Ectodermal cell (in vitro differentiated cells): ENCODE measurements at regions not wholly inside any gene's neighbourhood (a gene's known extent, or its start where the extent isn't known, plus 50 kb on each side); places are given as distances from the start of the nearest gene placed in this dataset.

Experiments used
- H3K27ac ChIP-seq: 2 replicates; pipeline ENCODE4 v1.7.0; 2013; ENCODE audit warnings: mild to moderate bottlenecking, low read depth, low read length; ENCODE audit not compliant: insufficient read depth, poor library complexity, severe bottlenecking
- H3K27me3 ChIP-seq: 2 replicates; pipeline ENCODE4 v1.7.0; 2013; ENCODE audit warnings: mild to moderate bottlenecking, low read length; ENCODE audit not compliant: insufficient read depth, control insufficient read depth, poor library complexity, severe bottlenecking
- H3K36me3 ChIP-seq: one replicate; pipeline ENCODE4 v1.7.0; 2013; ENCODE audit warnings: low read length; ENCODE audit not compliant: control insufficient read depth, insufficient read depth
- H3K4me1 ChIP-seq: one replicate; pipeline ENCODE4 v1.7.0; 2013; ENCODE audit warnings: low read length; ENCODE audit not compliant: control insufficient read depth, insufficient read depth
- H3K4me3 ChIP-seq: 2 replicates; pipeline ENCODE4 v1.7.0; 2013; ENCODE audit warnings: low read depth, low read length, control low read depth; ENCODE audit not compliant: insufficient read depth
- H3K9me3 ChIP-seq: 2 replicates; pipeline ENCODE4 v1.7.0; 2013; ENCODE audit warnings: mild to moderate bottlenecking, low read length, moderate library complexity; ENCODE audit not compliant: control insufficient read depth
- WGBS, 2 experiments: methylation state at CpG; one replicate each; pipeline ENCODE4 v1.1.7; 2013; ENCODE audit warnings: missing lambda C conversion rate in 2 of 2; 5-methylcytosine and 5-hydroxymethylcytosine counted together

- Histone ChIP-seq H3K4me3 (no peak overlapping the region), H3K9me3 (no peaks in the 10 kb centered on the region), H3K27me3 (peaks cover 5% of the 10 kb centered on the region), H3K36me3 (no peaks in the 10 kb centered on the region), H3K27ac (no peak overlapping the region), H3K4me1 (peaks cover 6% of the 10 kb centered on the region)
- WGBS, 2 experiments = 86 to 89% methylated on average over 17 of the region's 17 CpGs
Measured at GRCh38 chr1:10938741-10939417, 73.6 kb upstream of the TARDBP start.

DNA sequence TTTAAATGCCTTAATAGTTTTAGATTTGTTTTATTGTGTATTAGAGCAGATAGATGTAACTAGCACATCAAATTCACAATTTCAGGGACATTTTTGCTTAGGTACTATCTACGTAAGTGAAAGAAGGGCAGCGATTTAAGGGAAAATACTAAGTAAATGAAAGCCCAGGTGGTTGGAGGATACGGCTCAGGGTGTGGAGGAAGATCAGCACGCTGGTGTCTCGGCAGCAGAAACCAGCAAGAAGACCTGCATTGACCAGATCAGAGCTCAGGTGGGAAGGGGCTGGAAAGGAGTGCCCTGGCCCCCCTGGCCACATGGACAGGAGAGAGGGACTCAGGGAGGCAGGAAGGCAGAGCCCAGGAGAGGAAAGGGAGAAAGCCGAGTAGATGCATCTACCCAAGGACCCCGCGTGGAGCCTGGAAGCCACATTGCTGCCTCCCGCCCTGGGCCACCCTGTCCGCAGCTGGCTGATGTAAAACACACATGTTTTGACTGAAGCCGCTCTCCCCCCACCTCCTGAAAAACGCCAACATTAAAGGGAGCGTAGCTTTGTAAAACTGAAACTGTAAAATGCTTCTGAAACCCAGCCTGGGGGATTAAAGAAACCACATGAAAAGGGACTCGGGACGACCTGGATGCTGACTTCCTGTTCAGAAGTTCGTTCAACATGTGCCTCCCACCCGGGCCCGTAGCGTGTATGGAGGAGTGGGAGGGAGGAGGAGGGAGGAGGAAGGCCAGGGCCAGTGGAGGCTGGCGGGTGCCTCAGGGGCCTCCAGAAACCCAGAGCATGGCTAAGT lies 72.6 kb upstream of the TARDBP start:
- Histone ChIP-seq H3K4me1 (peaks cover 6% of the 10 kb centered on the region), H3K4me3 (no peak overlapping the region), H3K36me3 (no peaks in the 10 kb centered on the region), H3K9me3 (no peaks in the 10 kb centered on the region), H3K27me3 (peaks cover 5% of the 10 kb centered on the region), H3K27ac (no peak overlapping the region)
- WGBS, 2 experiments = 86 to 87% methylated on average over 20 of the region's 20 CpGs

- Histone ChIP-seq H3K27ac (no peak overlapping the region), H3K27me3 (peaks cover 5% of the 10 kb centered on the region), H3K4me1 (peaks cover 6% of the 10 kb centered on the region), H3K4me3 (no peak overlapping the region), H3K9me3 (no peaks in the 10 kb centered on the region), H3K36me3 (no peaks in the 10 kb centered on the region)
- WGBS, 2 experiments = 91 to 93% methylated on average over 5 of the region's 5 CpGs
Measured at GRCh38 chr1:10940451-10940804, 72.0 kb upstream of the TARDBP start.

DNA sequence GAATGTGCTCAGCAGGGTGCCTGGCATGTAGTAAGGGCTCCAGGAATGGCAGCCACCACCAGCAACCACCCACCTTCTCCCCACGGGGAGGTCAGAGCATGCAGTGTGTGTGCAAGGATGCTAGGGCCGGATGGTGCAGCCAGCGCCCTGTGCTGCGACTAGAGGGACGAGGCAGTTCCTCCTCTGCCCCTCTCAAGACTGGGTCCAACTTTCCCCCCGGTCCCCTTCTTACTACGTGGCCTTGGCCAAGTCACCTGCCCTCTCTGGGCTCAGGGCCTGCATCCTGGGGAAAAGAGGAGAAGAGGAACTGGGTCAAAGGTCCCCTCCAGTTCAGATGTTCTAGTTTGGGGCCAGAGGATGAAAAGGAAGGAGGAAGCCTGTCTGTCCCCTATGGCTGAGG lies 71.6 kb upstream of the TARDBP start:
- peaks cover 5% of the 10 kb centered on the region for H3K27me3 ChIP-seq
- no peak overlapping the region for H3K4me3 ChIP-seq
- H3K9me3 ChIP-seq = no peaks in the 10 kb centered on the region
- no peaks in the 10 kb centered on the region for H3K36me3 ChIP-seq
- WGBS, 2 experiments = 96 to 97% methylated on average over 7 of the region's 7 CpGs
- peaks cover 6% of the 10 kb centered on the region for H3K4me1 ChIP-seq
- H3K27ac ChIP-seq = no peak overlapping the region

GRCh38 chr1:10941891-10942541 lies 70.4 kb upstream of the TARDBP start:
- H3K4me3 ChIP-seq = no peak overlapping the region
- no peaks in the 10 kb centered on the region for H3K36me3 ChIP-seq
- H3K9me3 ChIP-seq = no peaks in the 10 kb centered on the region
- no peak overlapping the region for H3K27ac ChIP-seq
- 10 to 12% methylated on average over 20 to 21 of the region's 21 CpGs for WGBS, 2 experiments
- H3K4me1 ChIP-seq = peaks cover 6% of the 10 kb centered on the region
- peaks cover 5% of the 10 kb centered on the region for H3K27me3 ChIP-seq

DNA sequence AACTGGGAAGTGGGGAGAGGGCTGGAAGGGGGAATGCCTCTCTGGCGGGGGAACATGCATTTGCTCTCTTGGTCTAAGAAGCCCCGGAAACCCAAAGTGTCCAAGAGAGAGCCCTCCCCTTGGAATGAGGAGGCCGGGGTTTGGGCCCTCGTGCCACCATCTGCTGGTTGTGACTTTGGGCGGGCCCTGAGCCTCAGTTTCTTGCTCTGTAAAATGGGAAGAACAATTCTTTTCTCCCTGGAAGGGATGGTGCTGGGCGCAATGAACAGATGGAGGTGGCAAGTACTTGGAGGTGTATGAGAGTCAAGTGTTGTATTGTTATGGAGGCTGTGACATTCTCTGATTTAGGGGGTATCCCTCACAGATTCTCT lies 69.9 kb upstream of the TARDBP start:
- H3K27me3 ChIP-seq = peaks cover 5% of the 10 kb centered on the region

DNA sequence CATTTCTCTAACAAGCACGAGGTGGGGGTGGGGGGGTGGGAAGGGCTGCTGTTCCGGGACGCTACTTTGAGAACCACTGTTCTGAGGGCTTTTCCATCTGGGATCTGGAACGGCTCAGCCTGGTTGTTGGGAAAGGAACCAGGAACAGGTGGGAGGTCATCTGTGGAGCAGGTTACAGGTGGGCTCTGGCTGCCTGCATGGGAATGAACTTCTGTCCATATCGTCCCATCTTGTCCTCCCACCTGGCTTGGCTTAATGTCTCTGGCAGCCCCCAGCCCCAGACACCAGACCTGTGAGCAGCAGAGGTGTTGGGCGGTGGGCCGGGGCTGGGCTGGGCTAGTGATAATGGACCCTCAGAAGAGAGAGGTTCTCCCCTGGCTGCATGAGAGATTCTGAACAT lies 69.4 kb upstream of the TARDBP start:
- peaks cover 5% of the 10 kb centered on the region for H3K27me3 ChIP-seq
- H3K4me3 ChIP-seq = no peak overlapping the region
- H3K4me1 ChIP-seq = no peaks in the 10 kb centered on the region
- H3K36me3 ChIP-seq = no peaks in the 10 kb centered on the region
- no peak overlapping the region for H3K27ac ChIP-seq
- H3K9me3 ChIP-seq = no peaks in the 10 kb centered on the region
- 79 to 83% methylated on average over 7 of the region's 7 CpGs for WGBS, 2 experiments

More for the DNA sequence above, 69.9 kb upstream of the TARDBP start:
- Histone ChIP-seq H3K27ac (no peak overlapping the region), H3K36me3 (no peaks in the 10 kb centered on the region), H3K4me1 (peaks cover 2% of the 10 kb centered on the region), H3K9me3 (no peaks in the 10 kb centered on the region), H3K4me3 (no peak overlapping the region)
- WGBS, 2 experiments = 94 to 97% methylated on average over 6 of the region's 6 CpGs

DNA sequence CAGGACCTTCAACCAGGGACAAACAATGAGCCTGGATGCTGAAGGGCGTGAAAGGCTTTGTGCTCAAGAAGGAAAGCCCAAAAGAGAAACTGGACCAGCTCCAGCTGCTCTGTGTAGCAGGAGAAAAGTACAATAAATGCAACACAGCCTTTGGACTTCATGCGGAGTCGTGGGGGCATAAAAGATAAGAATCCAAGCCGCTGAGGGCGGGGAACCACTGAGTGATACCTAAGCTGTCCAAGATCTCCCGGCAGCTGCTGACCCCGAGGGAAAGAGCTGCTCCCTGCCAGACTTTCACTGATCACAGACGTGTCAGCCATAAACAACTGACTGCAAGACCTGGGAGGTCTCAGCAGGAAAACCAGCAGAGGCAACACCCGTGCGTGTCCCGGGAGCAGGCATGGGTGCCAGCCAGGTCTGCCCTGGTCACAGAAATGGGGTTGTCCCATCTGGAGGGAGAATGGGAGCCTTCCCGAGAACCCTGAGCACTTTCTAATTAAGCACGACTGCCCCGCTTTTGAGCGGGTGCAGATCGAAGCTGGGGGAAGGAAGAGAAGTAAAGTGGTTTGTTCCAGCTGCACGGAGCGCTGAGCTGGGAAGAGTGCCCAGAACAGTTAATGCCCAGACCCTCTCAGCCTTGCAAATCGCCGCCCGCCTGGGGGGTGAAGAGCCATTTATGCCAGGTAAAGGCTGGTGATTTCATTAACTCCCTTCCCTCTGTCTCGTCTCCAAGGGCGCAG lies 68.3 kb upstream of the TARDBP start:
- Histone ChIP-seq H3K36me3 (no peaks in the 10 kb centered on the region), H3K27me3 (peaks cover 5% of the 10 kb centered on the region), H3K9me3 (no peaks in the 10 kb centered on the region), H3K4me3 (no peak overlapping the region), H3K27ac (no peak overlapping the region), H3K4me1 (no peaks in the 10 kb centered on the region)
- WGBS, 2 experiments = 81% methylated on average over 23 of the region's 23 CpGs

GRCh38 chr1:10945991-10946509 lies 66.4 kb upstream of the TARDBP start:
- Histone ChIP-seq H3K4me1 (no peaks in the 10 kb centered on the region), H3K4me3 (no peak overlapping the region), H3K27me3 (peaks cover 5% of the 10 kb centered on the region), H3K36me3 (no peaks in the 10 kb centered on the region), H3K9me3 (no peaks in the 10 kb centered on the region), H3K27ac (no peak overlapping the region)
- 86 to 88% methylated on average over 18 to 19 of the region's 19 CpGs for WGBS, 2 experiments
